ENCODE measurements at regions not wholly inside any gene's neighbourhood (a gene's known extent, or its start where the extent isn't known, plus 50 kb on each side); places are given as distances from the start of the nearest gene placed in this dataset.

GRCh38 chr17:5862395-5862794 is 207.8 kb upstream of the WSCD1 start:
- no peak for TF ChIP-seq CTCF (IDR thresholded peaks at IDR 0.05; ENCODE audit: low read length)
- no peak for TF ChIP-seq EZH2phosphoT487 (IDR thresholded peaks at IDR 0.05; ENCODE audit: low read length)
